ENCODE measurements at regions not wholly inside any gene's neighbourhood (a gene's known extent, or its start where the extent isn't known, plus 50 kb on each side); places are given as distances from the start of the nearest gene placed in this dataset.
"Not testable (repeated sequence)": the region's sequence is repeated elsewhere in the genome, so short reads cannot be mapped to it uniquely, and the experiment has no call there.

DNA sequence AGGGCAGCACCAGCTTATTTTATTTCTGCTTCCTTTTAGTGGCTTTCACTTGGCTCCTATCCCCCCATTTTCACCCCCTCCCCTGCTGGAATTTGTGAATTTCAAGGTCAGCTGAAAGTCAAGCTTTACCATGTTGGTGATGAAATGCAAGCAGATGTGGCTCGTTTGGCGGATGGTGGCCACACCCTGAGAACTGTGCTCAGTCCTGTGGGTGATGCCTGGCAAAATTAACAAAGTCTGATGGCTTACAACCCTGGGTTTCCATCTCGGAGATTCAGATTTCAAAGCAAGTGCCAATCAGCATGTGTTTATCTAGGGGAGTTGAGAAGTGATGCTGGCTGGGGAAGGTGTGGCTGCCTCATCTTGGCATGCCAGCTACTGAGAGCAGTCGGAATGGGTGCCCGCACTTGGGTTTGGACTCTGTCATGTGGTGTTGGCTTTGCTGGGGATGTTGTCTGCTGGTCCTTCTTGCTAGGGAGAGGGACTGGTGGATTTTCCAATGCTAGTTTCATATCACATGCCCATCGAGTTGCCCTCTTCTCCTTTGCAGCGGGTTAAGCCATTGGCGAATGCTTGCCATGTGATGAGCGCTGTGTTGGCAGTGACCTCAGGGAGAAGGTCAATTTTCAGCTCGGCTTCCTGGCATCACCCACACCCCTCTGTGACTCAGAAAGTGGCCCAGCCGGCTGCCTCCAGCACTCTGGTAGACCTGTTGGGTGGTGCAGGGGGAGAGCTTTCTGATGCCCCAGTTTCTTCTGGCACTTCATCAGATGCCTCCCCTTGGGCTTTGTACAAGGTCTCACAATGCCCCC is 77.0 kb upstream of the PITX1 start:
- DNase-seq = no peak

DNA sequence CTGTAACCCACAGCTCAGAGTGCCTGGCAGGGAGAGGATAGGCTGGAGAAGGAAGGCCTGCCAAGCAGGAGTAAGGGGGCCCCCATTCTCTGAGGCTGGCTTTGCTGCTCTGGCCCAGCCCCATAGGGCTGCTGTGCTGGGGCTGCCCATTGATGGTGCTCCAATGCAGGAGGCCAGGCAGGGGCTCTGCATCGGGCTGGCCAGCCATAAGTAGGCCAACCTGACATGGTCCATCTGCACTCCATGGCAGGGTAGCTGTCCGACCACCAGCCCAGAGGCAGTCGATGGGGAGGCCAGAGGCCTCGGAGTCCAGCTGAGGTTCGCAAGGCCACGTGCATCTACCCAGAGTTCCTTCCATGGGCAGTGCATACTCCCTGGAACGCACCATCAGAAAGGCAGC is 75.0 kb upstream of the PITX1 start:
- no peak for DNase-seq

DNA sequence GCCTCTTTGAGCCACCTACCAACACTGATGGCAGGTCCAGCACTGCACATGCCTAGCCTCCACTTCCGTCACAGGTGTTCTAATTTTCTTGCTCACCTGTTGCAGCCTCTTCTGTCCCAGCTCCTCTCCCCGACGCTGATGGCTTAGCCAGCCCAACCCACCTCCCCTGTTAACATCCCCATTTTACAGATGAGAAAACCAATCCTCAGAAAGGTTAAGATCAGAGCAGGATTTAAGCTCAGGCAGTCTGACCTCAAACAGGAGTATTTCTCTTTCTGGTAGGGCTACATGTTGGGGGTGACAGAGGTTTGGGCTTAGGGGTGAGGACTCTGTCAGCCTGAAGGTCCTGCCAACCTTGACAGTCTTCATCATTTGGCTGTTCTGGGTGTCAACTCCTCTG is 74.5 kb upstream of the PITX1 start:
- DNase-seq = no peak

DNA sequence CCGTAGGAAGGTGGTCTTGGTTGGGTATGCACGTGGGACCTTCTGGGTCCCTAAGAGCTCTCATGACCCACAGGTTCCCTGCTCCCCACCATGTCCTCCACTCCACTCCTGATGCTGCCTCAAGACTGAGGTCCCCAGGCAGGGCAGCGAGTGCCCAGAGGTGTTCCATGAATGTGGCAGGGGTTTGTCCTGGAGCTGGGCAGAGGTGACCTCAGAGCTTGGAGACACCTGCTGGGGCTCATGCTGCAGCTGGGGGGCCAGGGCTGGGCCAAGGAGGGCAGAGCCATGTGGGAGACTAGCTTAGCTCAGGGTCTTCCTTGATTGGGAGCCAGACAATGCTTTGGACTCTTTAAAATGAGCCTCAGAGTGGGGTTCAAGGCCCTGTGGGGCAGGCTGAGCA is 74.0 kb upstream of the PITX1 start:
- no peak for DNase-seq

DNA sequence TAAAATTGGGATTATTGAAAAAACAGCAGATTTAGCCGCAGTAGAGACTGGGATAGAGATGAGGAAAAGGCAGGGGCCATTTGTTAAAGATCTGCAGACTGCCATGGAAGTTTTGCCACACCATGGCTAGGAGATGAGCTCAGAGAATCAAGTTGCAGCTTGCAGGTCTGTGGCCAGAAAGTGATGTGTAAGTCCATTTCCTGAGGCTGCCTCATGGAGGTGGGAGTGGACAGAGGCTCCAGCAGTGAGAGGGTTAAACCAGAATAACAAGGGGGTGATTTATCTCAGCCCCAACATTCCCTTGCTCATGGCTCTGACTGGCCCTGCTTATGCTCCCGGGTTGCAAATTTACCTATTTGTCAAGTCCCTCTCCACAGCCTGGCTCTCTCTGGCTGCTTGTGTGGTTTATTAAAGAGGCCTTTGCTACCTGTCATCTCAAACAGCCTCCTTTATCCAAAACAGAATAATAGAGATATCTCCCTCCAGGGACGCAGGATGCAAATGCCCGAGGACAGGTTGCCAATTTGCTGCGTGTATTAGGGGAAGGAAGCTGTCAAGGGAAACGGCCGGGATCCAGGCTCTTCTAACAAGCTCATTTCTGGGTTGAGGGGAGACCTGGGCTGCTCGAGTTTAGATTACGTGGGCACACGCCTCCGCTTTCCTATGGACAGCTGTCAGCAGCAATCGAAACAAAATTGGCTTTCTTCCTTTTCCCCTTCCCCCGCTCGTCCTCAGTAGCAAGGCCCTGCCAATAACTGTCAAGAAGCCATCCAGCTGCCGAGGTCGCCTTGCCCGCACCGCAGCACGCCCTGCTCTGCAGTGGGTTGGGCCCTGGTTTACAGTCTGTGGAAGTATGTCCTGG is 72.8 kb upstream of the PITX1 start:
- no peak for DNase-seq

DNA sequence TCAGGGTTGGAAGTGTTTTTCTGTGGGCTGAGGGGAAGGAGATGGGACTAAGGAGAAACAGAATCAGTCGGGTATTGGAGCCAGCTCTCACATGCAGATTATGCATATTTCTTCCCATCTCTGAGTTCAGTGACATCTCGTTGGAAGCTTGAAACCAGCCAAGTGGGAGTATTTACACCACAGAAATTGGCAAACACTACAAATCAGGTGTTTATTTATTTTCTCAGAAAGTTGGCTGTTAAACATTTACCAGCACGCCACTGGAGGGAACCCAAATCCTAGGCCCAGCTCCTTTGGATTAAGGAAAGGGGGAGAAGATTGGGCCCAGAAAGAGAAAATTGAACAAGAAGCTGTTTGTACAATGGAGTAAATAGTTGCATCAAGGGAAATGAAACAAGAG is 72.1 kb upstream of the PITX1 start:
- no peak for DNase-seq

DNA sequence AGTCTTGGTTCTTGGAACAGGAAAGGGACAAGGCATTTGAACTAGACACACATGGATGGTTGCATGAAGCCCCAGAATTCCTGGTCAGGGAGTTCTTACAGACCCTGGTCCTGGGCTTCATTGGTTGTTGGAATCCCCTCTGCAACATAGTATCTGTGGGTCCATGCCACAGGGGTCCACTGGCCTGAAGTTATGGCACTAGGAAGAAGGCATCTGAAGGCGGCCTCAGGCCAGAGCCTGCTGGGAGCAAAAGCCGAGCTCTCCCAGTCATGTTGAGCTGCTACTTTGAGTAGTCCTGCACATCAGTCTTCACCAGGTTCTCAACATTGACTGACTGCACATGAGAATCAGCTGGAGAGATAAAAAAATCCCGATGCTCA is 71.1 kb upstream of the PITX1 start:
- no peak for DNase-seq

DNA sequence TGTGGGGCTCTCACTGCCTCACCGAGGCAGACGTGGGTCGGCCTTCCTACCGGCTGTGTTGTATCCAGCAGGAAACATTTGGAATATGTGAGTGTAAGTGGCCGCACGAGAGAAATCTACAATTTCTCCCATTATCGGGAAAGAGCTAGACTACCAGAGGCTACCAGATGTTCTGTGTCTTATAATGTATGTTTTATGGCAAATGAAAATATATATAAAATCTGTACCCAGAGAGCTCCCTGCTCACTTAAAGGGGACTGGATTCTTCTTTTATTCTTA is 69.5 kb upstream of the PITX1 start:
- no peak for DNase-seq

DNA sequence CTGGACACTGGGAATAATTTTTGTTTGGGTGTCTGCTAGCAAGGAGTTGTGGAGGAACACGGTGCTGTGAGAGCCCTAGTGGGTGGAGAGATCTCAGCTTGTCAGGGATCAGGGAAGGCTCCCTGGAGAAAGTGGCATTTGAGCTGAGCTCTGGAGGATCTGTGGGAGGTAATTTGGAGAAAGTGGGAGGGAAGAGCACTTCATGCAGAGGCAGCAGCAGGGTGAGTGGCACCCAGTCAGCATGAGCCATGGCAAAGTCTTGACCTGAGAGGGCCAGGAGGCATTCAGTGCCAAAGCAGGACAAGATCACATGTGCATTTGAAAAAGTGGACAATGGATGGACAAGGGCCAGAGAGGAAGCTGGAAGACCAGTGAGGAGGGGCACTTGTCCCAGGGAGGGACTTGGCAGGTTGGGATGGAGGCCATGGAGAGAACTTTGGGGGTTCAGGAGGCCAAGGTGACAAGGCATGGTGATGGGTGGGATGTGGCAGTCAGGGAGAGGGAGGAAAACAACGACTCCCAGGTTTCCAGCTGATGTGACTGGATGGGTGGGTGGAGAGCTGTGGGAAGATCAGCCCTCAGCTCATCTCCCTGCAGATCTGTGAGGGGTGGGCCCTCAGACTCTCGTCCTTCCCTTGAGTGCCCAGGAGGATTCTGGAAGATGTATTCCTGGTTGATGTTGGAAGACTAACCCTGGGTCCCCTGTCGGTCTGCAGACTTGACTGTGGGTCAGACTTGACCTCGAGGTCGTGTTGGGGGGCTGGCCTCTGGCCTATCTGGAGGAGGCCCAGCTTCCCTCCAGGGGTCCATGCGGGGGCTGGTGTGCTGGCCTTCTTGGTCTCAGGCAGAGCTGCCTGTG is 68.9 kb upstream of the PITX1 start:
- DNase-seq = no peak

DNA sequence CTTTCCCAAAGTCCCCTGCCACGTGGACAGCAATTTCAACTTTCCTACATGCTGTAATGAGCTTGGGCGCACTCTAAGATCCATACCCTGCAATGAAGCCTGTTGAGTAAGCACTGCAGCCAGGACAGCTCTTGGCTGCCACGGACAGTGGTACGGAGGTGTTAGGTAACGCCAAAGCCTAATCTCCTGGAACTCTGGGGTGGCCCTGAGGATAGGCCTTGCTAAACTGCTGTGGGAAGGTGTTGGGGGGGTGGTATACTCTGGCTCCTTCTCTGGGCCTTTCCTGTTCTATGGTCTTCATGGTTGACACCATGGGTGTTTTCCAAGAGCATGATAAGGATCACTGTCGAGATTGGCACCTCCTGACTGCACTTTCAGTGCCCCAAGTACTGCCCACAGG is 66.4 kb upstream of the PITX1 start:
- DNase-seq = no peak

DNA sequence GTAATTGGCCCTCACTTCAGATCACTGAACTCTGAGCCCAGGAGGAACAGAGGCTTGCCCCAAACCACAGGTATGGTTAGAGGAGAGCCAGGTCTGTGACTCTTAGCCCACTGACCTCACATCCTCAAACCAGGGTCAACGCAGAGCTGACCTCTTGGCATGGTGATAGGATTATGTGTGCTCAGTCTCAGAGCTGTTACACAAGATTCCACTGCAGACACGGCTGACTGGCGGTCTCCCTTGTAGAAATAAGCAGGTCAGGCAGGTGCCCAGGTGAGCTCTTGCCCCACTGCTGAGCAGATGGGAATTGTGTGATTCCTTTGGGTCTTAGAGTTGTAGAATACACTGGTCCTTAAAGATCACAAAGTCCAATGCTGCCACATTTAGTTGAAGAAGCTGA is 66.0 kb upstream of the PITX1 start:
- no peak for DNase-seq

DNA sequence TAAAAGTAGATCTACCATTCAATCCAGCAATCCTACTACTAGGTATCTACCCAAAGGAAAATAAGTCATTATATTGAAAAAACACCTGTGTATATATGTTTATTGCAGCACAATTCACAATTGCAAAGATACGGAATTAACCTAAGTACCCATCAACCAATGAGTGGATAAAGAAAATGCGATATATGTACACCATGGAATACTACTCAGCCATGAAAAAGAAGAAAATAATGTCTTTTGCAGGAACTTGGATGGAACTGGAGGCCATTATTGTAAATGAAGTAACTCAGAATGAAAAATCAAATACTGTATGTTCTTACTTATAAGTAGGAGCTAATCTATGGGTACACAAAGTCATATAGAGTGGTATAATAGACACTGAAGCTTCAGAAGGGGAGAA is 63.4 kb upstream of the PITX1 start:
- DNase-seq = no peak

DNA sequence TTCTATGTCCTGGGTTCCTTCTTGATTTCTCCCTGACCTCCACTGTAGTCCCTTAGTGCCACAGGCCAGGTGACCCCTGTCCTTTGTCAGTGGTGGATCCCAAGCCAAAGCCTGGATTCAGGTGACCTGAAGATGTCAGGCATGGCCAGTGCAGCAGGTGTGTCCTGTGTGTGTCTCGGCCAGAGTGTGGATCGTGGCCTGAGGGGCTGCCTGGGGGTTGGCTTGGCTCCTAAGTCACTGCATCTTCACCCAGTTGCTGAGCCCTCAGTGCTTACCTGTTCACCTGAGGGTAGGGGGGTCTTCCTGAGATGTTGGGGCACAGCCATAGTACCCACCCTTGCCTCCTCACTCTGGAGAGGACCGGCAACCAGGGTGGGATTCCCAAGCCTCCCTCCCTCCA is 61.8 kb upstream of the PITX1 start:
- DNase-seq = no peak

DNA sequence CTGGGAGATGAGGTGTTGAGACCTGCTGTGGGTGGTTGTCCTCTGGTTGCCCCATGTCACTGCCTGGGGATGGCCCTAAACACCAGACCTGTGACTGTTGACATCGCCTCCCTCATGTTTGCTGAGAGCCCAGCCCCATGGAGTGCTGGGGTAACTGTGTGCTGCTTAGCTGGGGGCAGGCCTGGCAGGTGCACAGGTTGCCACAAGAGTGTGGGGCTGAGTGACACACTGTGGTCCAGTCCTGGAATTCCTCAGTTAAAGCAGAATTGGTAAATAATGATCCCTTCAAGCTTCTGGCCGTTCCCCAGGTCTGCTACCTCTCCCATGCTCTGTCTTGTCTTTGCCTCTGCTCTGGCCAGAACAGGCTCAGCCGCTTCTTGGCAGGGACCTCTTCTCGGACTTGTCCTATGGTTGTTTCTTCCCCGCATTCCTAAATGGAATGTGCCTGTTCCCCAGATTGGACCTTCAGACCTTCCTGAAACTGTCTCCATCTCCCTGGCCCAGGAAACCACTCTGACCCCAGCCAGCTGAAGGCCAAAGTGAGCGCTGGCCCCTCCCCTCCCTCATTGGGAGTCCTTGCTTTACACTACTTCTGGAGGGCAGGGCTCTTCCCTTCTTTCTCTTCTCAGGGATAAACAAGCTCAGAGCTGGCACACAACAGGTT is 61.2 kb upstream of the PITX1 start:
- DNase-seq = no peak

DNA sequence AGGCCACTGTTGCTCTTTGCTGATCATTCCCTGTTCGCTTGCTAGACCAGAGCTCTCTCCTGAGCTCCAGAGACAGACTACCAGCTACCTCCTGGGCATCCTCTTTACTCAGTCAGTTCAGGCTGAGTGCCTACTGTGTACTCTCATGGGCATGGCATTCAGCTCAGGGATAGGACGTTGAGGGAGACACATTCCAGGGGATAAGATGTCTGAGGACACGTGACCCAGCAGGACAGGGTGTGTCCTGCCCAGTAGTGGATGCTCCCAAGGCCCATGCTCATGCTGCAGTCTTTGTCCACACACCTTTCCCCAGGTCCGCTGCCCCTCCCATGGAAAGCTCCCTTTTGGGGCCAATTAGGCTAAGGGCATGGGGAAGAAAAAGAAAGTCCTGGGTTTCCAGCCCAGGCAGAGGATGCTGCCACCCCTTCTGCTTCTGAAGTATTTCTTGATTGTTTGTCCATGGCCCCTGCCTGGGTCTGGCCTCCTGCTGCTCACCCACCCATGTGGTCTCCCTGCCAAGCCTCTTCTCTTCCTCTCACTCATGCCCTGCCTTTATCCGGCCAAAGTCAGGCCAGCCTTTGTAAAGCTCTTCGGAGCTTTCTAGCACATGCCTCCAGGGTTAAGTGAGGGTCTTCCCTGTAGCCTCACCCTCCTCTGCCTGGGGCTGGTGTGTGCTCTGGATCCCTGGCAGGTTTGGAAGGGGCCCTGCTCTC is 60.5 kb upstream of the PITX1 start:
- DNase-seq = no peak

DNA sequence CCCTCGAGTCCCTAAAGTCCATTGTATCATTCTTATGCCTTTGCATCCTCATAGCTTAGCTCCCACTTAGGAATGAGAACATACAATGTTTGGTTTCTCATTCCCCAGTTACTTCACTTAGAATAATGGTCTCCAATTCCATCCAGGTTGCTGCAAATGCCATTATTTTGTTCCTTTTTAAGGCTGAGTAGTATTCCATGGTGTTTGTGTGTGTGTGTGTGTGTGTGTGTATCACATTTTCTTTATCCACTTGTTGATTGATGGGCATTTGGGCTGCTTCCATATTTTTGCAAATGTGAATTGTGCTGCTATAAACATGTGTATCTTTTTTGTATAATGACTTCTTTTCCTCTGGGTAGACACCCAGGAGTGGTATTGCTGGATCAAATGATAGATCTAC is 59.5 kb upstream of the PITX1 start:
- not testable (repeated sequence) for DNase-seq

DNA sequence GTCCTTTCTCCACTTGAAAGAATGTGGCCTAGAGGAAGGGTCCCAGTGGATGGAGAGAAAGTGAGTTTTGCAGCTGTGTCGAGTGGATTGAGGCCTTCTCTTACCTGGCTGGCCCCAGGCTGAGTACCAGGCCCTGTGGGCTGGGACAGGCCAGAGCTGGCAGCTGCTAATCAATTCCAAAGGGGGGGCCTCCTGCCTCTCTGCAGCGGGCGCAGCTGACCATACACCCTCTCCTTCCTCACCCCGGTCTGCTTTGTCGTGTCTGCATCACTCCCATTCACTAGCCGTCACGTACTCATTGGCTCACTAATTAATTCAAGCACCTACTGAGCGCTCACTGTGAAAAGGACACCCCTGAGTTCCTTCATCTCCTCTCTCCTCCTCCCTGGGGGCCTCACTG is 58.4 kb upstream of the PITX1 start:
- no peak for DNase-seq

DNA sequence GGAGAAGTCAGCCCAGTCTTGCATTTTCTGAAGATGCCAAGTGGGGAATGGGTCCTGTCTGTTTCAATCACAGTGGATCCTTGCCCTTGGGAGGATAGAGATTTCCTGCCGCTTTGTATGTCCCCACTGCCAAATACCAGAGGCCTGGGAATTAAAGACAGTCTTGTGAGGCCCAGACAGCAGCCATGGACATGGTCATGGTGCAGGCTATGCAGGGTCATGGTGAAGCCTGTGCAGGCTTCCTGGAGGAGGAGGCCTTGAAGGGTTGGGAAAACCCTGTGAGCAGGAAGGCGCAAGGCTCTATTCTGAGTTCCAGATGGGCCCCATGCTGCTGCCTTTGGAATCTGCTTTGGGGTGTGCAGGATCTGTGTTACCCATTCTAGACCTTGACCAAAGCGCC is 57.3 kb upstream of the PITX1 start:
- DNase-seq = no peak

DNA sequence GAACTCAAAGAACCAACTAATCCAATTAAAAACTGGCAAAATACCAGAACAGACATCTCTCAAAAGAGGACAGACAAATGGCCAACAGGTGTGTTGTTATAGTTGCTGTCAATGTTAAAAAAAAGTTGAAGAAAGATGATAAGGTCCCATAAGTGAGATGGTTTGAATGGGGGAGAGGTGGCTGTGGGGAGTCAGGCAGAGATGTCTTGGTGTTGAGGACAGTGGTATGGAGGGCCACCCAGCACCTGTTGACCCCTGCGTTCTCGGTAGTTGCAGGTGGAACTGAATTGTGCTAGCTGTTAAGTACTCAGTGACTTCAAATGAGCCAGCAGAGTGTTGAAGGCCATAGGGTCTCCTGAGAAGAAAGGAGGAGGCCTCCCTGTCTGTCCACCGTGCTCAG is 55.9 kb upstream of the PITX1 start:
- DNase-seq = no peak

DNA sequence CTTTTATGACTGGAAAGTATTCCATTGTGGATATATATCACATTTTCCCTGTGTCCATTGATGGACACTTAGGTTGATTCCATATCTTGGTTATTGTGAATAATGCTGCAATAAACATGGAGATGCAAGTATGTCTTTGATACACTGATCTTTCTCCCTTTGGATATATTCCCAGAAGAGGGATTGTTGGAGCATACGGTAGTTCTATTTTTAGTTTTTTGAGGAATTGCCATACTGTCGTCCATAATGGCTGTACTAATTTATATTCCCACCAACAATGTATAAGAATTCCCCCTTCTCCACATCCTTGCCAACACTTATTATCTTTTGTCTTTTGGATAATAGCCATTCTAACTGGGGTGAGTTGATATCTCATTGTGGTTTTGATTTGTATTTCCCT is 54.9 kb upstream of the PITX1 start:
- no peak for DNase-seq

DNA sequence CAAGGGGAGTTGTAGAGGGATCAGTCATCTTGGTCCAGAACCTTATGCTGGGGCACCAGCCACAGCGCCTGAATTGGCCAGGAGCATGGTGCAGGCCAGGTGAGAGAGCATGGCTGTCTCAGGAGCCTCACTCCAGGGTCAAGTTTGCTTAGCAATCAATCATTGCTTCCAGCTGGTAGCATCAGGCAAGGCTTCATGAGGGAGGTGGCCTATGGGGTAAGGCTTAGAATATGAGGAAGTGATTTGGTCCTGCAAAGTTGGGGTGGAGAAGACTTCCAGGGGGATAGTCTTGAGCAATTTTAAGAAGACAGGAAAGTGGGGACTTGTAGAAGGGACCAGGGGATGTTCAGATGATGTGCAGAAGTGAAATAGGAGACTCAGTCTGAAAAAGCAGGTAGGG is 53.9 kb upstream of the PITX1 start:
- no peak for DNase-seq

DNA sequence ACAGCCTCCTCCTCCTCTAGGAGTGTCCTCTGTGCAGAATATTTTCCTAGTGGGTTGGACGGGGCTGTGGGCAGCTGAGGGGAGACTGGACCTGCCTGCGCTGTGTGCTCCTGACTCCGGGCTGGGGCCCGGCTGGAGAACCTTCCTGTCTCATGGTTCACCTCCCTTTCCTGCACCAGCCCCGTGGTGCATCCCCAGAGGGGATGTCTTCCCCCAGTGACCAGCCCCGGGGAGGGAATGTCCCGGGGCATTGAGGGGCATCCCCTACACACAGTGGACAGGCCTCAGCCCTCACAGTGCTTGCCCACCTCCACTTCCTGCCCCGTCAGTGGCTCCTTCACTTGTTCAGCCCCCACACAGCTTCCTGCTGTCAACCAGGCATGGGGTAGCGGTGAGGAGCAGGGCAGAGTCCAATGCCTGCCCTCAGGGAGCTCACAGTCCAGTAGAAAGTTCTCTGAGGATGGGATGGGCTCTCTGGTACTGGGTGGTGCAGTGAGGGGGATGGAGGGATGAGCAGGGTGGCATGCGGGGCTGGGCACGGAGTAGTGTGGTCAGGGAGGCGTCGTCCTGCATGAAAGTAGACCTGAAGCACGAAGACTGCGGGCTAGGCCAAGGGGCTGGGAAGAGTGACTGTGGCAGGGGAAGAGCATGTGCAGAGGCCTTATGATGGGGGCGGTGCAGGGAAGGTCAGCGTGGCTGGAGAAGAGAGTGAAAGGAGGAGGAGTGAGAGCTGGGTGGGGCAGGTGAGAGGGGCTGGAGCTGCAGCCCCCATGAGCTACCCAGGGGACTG is 52.1 kb upstream of the PITX1 start:
- no peak for DNase-seq
